Endothelial cell of umbilical vein (primary cell): ENCODE measurements at regions not wholly inside any gene's neighbourhood (a gene's known extent, or its start where the extent isn't known, plus 50 kb on each side); places are given as distances from the start of the nearest gene placed in this dataset.

Source experiments
- BruUV-seq: library from RNA; stranded (reverse); fragments of 400-500 nt; replicated peaks from 2 replicates; lab custom pipeline; 2021; lab: Mats Ljungman, UMichigan
- CTCF ChIA-PET: fragments of 300-600, 350-600 bp; sonication (Branson Sonifier 250); formaldehyde crosslinking; loops from one replicate; lab custom pipeline; 2021; ENCODE audit warnings: antibody characterized with exemption, inconsistent platforms; lab: Charles Lee
- POLR2A ChIA-PET: fragments of 300-600, 350-600 bp; sonication (Branson Sonifier 250); formaldehyde crosslinking; loops from one replicate; lab custom pipeline; 2021; ENCODE audit warnings: antibody characterized with exemption, inconsistent platforms; lab: Charles Lee
- DNase-seq: peaks from one replicate; pipeline ENCODE4 v3.0.0-alpha.2; 2011; ENCODE audit warnings: low read depth, low spot score
- FAIRE-seq: peaks from 2 replicates; lab custom pipeline; 2011; peaks lifted over from hg19 to GRCh38; lab: Jason Lieb, UNC
- H2AFZ ChIP-seq: 2 replicates; pipeline ENCODE4 v1.6.0; 2012; ENCODE audit warnings: low read depth, low read length, control low read depth, inconsistent platforms
- H3K27ac ChIP-seq: 2 replicates; pipeline ENCODE4 v1.5.1; 2011; ENCODE audit warnings: low read depth, mild to moderate bottlenecking, control low read depth, low read length, moderate library complexity; ENCODE audit not compliant: insufficient read depth
- H3K27me3 ChIP-seq, 2 experiments: 2 replicates each; pipeline versions ENCODE4 v1.6.0 to v1.6.1; 2011; ENCODE audit warnings: low read length in 2 of 2, mixed read lengths in 1 of 2; ENCODE audit not compliant: control insufficient read depth in 2 of 2, insufficient read depth in 2 of 2
- H3K36me3 ChIP-seq, 2 experiments: 2 replicates in 1 of 2; 3 replicates in 1 of 2; pipeline ENCODE4 v1.5.1; 2011; ENCODE audit warnings: low read length in 2 of 2, mild to moderate bottlenecking in 1 of 2, moderate library complexity in 1 of 2; ENCODE audit not compliant: control insufficient read depth in 2 of 2, insufficient read depth in 2 of 2; ENCODE audit errors: extremely low read depth in 1 of 2
- H3K4me1 ChIP-seq: 3 replicates; pipeline ENCODE4 v1.5.1; 2011; ENCODE audit warnings: mild to moderate bottlenecking, low read length; ENCODE audit not compliant: control insufficient read depth, insufficient read depth; ENCODE audit errors: extremely low read depth
- H3K4me2 ChIP-seq: 2 replicates; pipeline ENCODE4 v1.6.1; 2011; ENCODE audit warnings: low read length, control low read depth, mixed read lengths; ENCODE audit not compliant: insufficient read depth
- H3K4me3 ChIP-seq, 3 experiments: fragments of 200-600 bp in 1 of 3; sonication (generic), shearing (Covaris generic) in 1 of 3; replicated peaks in 1 of 3; 2 replicates each; pipeline ENCODE4 v1.5.1; 2011 to 2016; ENCODE audit warnings: control low read depth in 3 of 3, low read length in 3 of 3, mild to moderate bottlenecking in 2 of 3, inconsistent platforms in 1 of 3, low read depth in 1 of 3, moderate library complexity in 1 of 3; ENCODE audit not compliant: insufficient read depth in 1 of 3
- H3K79me2 ChIP-seq: 2 replicates; pipeline ENCODE4 v1.6.0; 2012; ENCODE audit warnings: low read length, inconsistent platforms; ENCODE audit not compliant: control insufficient read depth, insufficient read depth
- H3K9ac ChIP-seq: replicated peaks from 2 replicates; pipeline ENCODE3; 2011; ENCODE audit warnings: low read length, control low read depth; ENCODE audit not compliant: insufficient read depth; ENCODE audit errors: extremely low read depth
- H3K9me1 ChIP-seq: replicated peaks from 3 replicates; pipeline ENCODE4 v1.6.0; 2011; ENCODE audit warnings: mild to moderate bottlenecking, low read length; ENCODE audit not compliant: control insufficient read depth, insufficient read depth; ENCODE audit errors: extremely low read depth
- H3K9me3 ChIP-seq: replicated peaks from 2 replicates; pipeline ENCODE4 v1.5.1; 2012; ENCODE audit warnings: low read length, inconsistent platforms; ENCODE audit not compliant: control insufficient read depth, insufficient read depth
- H4K20me1 ChIP-seq: replicated peaks from 2 replicates; pipeline ENCODE3; 2011; ENCODE audit warnings: mild to moderate bottlenecking, low read length; ENCODE audit not compliant: control insufficient read depth, insufficient read depth; ENCODE audit errors: extremely low read depth
- EZH2 ChIP-seq: IDR thresholded peaks from 2 replicates; pipeline ENCODE4 v1.6.1; 2012; ENCODE audit warnings: borderline replicate concordance, low read depth, mild to moderate bottlenecking, moderate library complexity, low read length, inconsistent platforms; ENCODE audit not compliant: severe bottlenecking
- FOS ChIP-seq: IDR thresholded peaks from 2 replicates; pipeline ENCODE4 v1.6.1; 2011; ENCODE audit warnings: mild to moderate bottlenecking, low read length, moderate library complexity, borderline replicate concordance; ENCODE audit not compliant: insufficient read depth
- GATA2 ChIP-seq: IDR thresholded peaks from 2 replicates; pipeline ENCODE4 v1.7.0; 2011; ENCODE audit warnings: low read depth, mild to moderate bottlenecking, moderate library complexity, mixed read lengths, low read length; ENCODE audit not compliant: insufficient read length, insufficient read depth
- JUN ChIP-seq: IDR thresholded peaks from 2 replicates; pipeline ENCODE4 v1.6.1; 2011; ENCODE audit warnings: borderline replicate concordance, low read depth; ENCODE audit not compliant: insufficient read length, insufficient read depth
- MYC ChIP-seq: IDR thresholded peaks from one replicate; pipeline ENCODE4 v1.6.1; 2011; ENCODE audit warnings: mild to moderate bottlenecking, low read depth, low read length
- POLR2A ChIP-seq: IDR thresholded peaks from 2 replicates; pipeline ENCODE4 v1.6.1; 2012; ENCODE audit warnings: low read depth, mild to moderate bottlenecking, control low read depth, low read length
- dilution Hi-C: fragments of 300-500 bp; cut with MboI; formaldehyde crosslinking; loops from one replicate; pipeline ENCODE4 v1.15.0; 2019; ENCODE audit warnings: low sequenced_read_pairs; ENCODE audit not compliant: extremely low pct_ligation_motif_present
- intact Hi-C: fragments of 100-400 bp; cut with micrococcal nuclease; formaldehyde crosslinking; loops from one replicate; pipeline ENCODE4 v1.10.0; 2022
- TF ChIP-seq, protein P1 (sequence below): IDR thresholded peaks from 2 replicates; pipeline ENCODE4 v1.6.1; 2011; ENCODE audit not compliant: insufficient read depth, insufficient read length
- TF ChIP-seq, protein P2 (sequence below), 2 donors: IDR thresholded peaks; 1 replicate in 1 of 2; 2 replicates in 1 of 2; pipeline ENCODE4 v1.5.1; 2011; ENCODE audit warnings: low read length in 2 of 2, mild to moderate bottlenecking in 2 of 2, moderate library complexity in 2 of 2, control low read depth in 1 of 2, inconsistent platforms in 1 of 2, low read depth in 1 of 2; ENCODE audit not compliant: insufficient read depth in 1 of 2; ENCODE audit errors: extremely low read depth in 1 of 2

DNA sequence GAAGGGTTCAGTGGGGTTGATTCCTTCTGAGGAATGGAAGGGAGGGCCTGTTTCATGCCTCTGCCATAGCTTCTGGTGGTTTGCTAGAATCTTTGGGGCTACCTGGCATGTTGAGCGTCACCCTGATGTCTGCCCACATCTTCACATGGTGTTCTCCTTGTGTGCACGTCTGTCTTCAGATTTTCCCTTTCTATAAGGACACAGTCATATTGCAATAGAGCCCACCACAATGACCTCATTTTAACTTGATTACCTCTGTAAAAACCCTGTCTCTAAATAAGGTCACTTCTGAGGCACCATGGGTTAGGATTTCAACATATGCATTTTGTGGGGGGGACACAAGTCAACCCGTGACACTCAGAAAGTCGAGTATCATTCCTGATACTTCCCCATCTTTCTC lies 257.9 kb downstream of the COG6 start:
- no peaks in the 10 kb centered on the region for H3K4me1 ChIP-seq
- dilution Hi-C loops: no loop called here
- TF ChIP-seq MYC (no peak), GATA2 (no peak), EZH2 (no peak), FOS (no peak), POLR2A (no peak), JUN (no peak)
- TF ChIP-seq, protein P1, sequence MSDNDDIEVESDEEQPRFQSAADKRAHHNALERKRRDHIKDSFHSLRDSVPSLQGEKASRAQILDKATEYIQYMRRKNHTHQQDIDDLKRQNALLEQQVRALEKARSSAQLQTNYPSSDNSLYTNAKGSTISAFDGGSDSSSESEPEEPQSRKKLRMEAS: no peak
- TF ChIP-seq, protein P2, sequence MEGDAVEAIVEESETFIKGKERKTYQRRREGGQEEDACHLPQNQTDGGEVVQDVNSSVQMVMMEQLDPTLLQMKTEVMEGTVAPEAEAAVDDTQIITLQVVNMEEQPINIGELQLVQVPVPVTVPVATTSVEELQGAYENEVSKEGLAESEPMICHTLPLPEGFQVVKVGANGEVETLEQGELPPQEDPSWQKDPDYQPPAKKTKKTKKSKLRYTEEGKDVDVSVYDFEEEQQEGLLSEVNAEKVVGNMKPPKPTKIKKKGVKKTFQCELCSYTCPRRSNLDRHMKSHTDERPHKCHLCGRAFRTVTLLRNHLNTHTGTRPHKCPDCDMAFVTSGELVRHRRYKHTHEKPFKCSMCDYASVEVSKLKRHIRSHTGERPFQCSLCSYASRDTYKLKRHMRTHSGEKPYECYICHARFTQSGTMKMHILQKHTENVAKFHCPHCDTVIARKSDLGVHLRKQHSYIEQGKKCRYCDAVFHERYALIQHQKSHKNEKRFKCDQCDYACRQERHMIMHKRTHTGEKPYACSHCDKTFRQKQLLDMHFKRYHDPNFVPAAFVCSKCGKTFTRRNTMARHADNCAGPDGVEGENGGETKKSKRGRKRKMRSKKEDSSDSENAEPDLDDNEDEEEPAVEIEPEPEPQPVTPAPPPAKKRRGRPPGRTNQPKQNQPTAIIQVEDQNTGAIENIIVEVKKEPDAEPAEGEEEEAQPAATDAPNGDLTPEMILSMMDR (IDR thresholded peaks at IDR 0.05; ENCODE audit: extremely low read depth in 1 of 2, insufficient read depth in 1 of 2, low read depth in 1 of 2, low read length in 2 of 2): no peak
- no TSS peak for BruUV-seq
- H4K20me1 ChIP-seq: no peaks in the 10 kb centered on the region
- no peaks in the 10 kb centered on the region for H3K27me3 ChIP-seq
- FAIRE-seq (no peak), DNase-seq (no peak)
- no peak overlapping the region for H3K9ac ChIP-seq
- H3K79me2 ChIP-seq: no peaks in the 10 kb centered on the region
- POLR2A ChIA-PET: no interaction called here
- no peak overlapping the region for H2AFZ ChIP-seq
- no peaks in the 10 kb centered on the region for H3K36me3 ChIP-seq
- intact Hi-C loops: no loop called here
- H3K27ac ChIP-seq: no peak overlapping the region
- no peak overlapping the region for H3K4me2 ChIP-seq
- no peaks in the 10 kb centered on the region for H3K9me1 ChIP-seq
- CTCF ChIA-PET: no interaction called here
- no peaks in the 10 kb centered on the region for H3K9me3 ChIP-seq
- H3K4me3 ChIP-seq: no peak overlapping the region
